Mucosa of stomach (tissue), 1 donor: ENCODE measurements at regions not wholly inside any gene's neighbourhood (a gene's known extent, or its start where the extent isn't known, plus 50 kb on each side); places are given as distances from the start of the nearest gene placed in this dataset.
"Not testable (repeated sequence)": the region's sequence is repeated elsewhere in the genome, so short reads cannot be mapped to it uniquely, and the experiment has no call there.

Experiments used
- H3K27me3 ChIP-seq: one replicate; pipeline ENCODE4 v1.7.0; 2013; ENCODE audit warnings: mild to moderate bottlenecking, low read length; ENCODE audit not compliant: control insufficient read depth, insufficient read depth
- H3K36me3 ChIP-seq: one replicate; pipeline ENCODE4 v1.7.0; 2013; ENCODE audit warnings: low read length; ENCODE audit not compliant: control insufficient read depth, insufficient read depth
- H3K4me1 ChIP-seq: one replicate; pipeline ENCODE4 v1.7.0; 2013; ENCODE audit warnings: mild to moderate bottlenecking, low read length; ENCODE audit not compliant: control insufficient read depth, insufficient read depth
- H3K4me3 ChIP-seq: one replicate; pipeline ENCODE4 v1.7.0; 2013; ENCODE audit warnings: low read length
- H3K9ac ChIP-seq: one replicate; pipeline ENCODE4 v1.7.0; 2013; ENCODE audit warnings: mild to moderate bottlenecking, low read length, moderate library complexity
- H3K9me3 ChIP-seq: one replicate; pipeline ENCODE4 v1.7.0; 2013; ENCODE audit warnings: mild to moderate bottlenecking, low read length, moderate library complexity; ENCODE audit not compliant: control insufficient read depth
- donor health status: Pancreatic carcinoma.

DNA sequence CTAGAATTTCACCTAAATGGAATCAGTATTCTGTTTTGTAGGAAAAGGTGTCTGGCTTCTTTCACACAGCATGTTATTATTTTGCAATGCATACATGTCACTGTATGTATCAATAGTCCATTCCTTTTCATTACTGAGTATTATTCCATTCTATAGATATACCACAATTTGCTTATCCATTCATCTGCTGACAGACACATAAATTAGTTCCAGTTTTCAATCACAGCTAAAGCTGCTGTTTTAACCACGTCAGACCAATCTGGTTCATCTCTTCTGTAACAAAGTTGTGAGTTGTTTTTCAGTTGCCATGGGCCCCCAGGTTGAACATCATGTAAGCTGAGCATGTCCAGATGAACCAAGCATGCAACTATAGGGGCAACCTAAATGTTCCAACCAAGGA lies 282.1 kb upstream of the MKLN1 start:
- Histone ChIP-seq H3K4me1 (no peaks in the 10 kb centered on the region), H3K9ac (no peak overlapping the region)

DNA sequence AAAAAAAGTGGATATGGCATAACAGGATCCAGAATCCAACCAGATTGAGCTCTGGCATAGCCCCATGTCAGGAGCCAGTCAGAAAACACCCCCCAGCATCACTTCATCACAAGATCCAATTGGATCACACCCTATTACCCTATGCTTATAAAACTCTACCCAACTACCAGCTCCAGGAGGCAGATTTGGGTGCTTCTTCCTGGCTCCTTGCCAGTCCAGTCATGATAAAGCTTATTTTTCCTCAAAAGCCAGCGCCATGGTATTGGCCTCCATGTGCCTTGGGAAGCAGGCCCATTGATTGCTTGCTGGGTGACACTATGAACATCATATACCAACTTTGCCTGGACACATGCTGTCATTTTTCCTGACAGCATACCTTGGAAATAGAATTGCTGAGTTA lies 281.4 kb upstream of the MKLN1 start:
- Histone ChIP-seq H3K4me1 (no peaks in the 10 kb centered on the region), H3K27me3 (no peaks in the 10 kb centered on the region), H3K4me3 (no peak overlapping the region), H3K9ac (no peak overlapping the region), H3K36me3 (no peaks in the 10 kb centered on the region), H3K9me3 (no peaks in the 10 kb centered on the region)

More for the DNA sequence above, 282.1 kb upstream of the MKLN1 start:
- no peaks in the 10 kb centered on the region for H3K36me3 ChIP-seq
- no peaks in the 10 kb centered on the region for H3K9me3 ChIP-seq
- no peak overlapping the region for H3K4me3 ChIP-seq
- no peaks in the 10 kb centered on the region for H3K27me3 ChIP-seq

DNA sequence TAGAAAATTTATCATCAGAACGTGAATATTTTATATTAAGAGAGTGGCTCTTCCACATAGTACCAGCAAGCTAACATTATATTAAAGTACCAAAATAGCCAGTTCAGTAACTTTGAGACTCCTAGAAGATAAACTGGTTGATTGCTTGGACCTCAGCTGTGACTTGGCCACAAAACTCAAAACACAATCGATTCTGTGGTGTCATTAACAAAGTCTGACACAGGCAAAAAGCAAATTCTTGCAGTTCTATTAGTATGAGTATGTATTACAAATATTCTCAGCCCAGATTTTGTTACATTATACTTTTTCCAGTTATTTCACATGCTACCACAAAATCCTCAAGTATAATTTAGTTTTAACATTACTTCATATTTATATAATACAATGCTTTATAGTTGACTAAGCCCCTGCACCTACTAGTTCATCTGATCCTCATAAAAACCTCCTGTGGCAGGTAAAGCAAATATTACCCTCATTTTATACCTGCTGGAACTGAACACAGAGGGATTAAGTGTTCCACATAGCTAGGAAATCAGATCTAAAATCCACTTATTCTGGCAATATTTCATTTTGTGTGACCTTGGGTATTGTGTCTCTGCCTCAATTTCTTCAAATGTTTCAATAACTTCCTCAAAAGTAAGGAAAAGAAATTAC lies 279.9 kb upstream of the MKLN1 start:
- Histone ChIP-seq H3K9me3 (no peaks in the 10 kb centered on the region), H3K27me3 (no peaks in the 10 kb centered on the region), H3K36me3 (no peaks in the 10 kb centered on the region), H3K9ac (no peak overlapping the region), H3K4me1 (no peaks in the 10 kb centered on the region), H3K4me3 (no peak overlapping the region)

DNA sequence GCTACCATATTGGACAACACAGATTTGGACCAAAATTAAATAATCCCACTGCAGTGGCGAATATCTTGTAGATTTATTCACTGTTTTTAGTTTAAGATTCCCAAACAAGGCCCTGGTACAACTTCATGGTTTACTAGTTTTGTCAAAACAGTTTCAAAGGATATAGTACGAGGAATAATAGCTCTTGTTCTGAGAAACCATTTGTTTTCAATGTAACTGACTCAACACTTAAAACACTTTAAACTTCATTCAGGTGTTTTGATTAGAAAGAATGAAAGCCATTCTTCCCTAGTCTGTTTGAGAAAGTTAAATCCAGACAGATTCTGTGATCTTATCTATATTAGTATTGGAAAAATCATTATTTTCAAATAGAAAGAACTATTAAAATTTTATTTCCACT lies 276.4 kb upstream of the MKLN1 start:
- Histone ChIP-seq H3K9ac (no peak overlapping the region), H3K4me1 (peaks cover 7% of the 10 kb centered on the region)

DNA sequence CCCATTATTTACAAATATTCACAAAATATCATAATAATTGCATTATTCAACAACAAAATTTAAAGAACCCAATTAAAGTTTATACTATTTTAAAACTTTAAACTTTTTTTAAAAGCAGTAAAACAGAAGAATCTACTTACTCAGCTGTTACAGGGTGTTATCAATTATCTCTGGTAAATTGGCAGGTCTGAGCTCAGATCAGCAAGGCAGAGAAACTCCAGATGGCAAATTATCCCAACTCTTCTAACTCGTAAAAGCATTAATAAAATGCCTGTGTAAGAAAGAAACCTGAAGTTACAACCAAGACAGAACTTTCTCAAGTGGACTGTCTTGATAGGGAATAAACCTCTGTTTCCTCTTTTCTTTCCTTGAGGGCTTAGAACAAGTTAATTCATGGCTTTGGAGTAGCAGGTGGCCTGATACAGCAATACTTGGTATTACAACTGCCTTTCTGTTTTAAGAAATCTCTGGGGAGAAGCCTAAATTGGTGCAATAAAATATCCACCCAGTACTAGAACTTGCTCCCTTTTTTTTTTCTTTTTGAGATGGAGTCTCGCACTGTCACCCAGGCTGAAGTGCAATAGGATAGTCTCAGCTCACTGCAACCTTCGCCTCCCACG lies 275.3 kb upstream of the MKLN1 start:
- H3K9ac ChIP-seq, result no peak overlapping the region
- H3K4me3 ChIP-seq, result no peak overlapping the region
- H3K9me3 ChIP-seq, result no peaks in the 10 kb centered on the region
- H3K27me3 ChIP-seq, result no peaks in the 10 kb centered on the region
- no peaks in the 10 kb centered on the region for H3K36me3 ChIP-seq
- peaks cover 16% of the 10 kb centered on the region for H3K4me1 ChIP-seq

More for the DNA sequence above, 276.4 kb upstream of the MKLN1 start:
- Histone ChIP-seq H3K36me3 (no peaks in the 10 kb centered on the region), H3K4me3 (no peak overlapping the region), H3K9me3 (no peaks in the 10 kb centered on the region), H3K27me3 (no peaks in the 10 kb centered on the region)

DNA sequence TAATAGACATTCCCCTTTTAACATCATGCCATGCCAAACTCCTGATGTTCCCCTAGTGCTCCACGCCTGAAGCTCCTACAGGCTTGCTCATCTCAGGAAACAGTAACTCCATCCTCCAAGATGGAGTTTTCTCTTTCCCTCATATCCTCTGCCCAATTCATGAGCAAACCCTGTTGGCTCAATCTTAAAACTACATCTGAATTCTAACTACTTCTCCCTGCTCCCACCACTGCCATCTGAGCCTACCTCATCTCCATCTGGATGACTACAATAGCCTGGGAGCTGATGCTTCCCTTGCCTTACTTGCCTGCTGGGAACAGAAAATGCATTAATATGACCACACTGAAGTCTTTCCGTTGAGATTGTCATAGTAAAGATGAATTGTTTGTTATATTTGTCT lies 271.7 kb upstream of the MKLN1 start:
- H3K4me3 ChIP-seq, result no peak overlapping the region
- H3K4me1 ChIP-seq, result peaks cover 20% of the 10 kb centered on the region
- H3K9ac ChIP-seq, result peak overlapping the region; percentile 17
- H3K27me3 ChIP-seq, result no peaks in the 10 kb centered on the region
- no peaks in the 10 kb centered on the region for H3K36me3 ChIP-seq
- no peaks in the 10 kb centered on the region for H3K9me3 ChIP-seq

DNA sequence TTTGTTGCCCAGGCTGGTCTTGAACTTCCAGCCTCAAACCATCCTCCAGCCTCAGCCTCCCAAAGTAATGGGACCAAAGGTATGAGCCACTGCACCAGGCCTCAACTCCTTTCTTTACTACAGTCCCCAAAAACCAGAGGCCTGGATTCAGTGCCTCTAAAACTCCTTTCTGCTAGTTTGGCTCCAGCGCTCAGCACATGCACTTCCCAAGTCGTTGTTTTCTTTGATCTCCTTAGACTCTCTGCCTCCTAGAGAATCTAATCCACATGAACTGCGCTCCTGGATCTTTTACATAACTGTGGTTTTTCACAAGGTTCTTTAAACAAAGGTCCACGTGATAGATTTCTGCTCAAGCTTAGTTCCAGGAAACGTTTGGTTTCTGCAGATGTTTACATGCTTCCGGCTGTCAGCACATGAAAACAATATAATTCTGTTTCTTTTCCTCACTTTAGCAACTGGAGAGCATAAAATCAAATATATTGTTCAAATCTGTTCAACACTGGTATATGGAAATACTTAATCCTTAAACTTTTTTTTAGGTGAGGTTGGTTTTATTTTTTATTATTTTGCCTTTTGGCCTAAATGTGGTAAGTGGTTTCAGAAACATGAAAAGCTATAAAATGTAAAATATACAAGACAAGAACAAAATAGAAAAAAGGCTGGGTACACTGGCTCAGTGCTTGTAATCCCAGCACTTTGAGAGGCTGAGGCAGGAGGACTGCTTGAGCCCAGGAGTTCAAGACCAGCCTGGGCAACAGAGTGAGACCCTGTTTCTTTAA lies 270.5 kb upstream of the MKLN1 start:
- peaks cover 28% of the 10 kb centered on the region for H3K4me1 ChIP-seq
- H3K9me3 ChIP-seq, result no peaks in the 10 kb centered on the region
- no peaks in the 10 kb centered on the region for H3K36me3 ChIP-seq
- no peak overlapping the region for H3K4me3 ChIP-seq
- H3K27me3 ChIP-seq, result no peaks in the 10 kb centered on the region
- no peak overlapping the region for H3K9ac ChIP-seq

DNA sequence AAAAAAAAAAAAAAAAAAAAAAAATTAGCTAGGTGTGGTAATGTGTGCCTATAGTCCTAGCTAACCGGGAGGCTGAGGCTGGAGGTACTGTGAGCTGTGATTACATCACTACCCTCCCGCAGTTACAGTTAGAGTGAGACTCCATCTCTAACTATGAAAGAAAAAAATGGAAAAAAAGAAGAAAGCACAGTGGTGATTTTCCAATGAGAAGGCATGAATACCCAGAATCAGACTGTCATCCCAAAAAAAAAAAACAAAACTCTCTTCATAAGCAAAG lies 269.9 kb upstream of the MKLN1 start:
- Histone ChIP-seq H3K36me3 (no peaks in the 10 kb centered on the region), H3K9me3 (no peaks in the 10 kb centered on the region), H3K9ac (no peak overlapping the region), H3K4me3 (no peak overlapping the region), H3K27me3 (no peaks in the 10 kb centered on the region), H3K4me1 (peaks cover 28% of the 10 kb centered on the region)

DNA sequence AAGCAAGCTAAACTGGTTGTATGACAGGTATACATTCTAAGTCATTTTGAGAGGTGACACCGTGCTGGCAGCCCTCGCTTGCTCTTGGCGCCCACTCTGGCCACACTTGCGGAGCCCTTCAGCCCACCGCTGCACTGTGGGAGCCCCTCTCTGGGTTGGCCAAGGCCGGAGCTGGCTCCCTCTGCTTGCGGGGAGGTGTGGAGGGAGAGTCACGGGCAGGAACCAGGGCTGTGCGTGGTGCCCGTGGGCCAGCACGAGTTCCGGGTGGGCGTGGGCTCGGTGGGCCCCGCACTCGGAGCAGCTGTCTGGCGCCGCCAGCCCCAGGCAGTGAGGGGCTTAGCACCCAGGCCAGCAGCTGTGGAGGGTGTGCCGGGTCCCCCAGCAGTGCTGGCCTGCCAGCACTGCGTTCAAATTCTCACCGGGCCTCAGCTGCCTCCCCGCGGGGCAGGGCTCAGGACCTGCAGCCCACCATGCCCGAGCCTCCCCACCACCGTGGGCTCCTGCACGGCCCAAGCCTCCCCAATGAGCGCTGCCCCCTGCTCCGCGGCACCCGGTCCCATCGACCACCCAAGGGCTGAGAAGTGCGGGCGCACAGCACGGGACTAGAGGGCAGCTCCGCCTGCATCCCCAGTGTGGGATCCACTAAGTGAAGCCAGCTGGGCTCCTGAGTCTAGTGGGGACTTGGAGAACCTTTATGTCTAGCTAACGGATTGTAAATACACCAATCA lies 269.0 kb upstream of the MKLN1 start:
- H3K4me3 ChIP-seq, H3K9me3 ChIP-seq, H3K36me3 ChIP-seq, H3K9ac ChIP-seq, H3K27me3 ChIP-seq: not testable (repeated sequence)
- peaks cover 28% of the 10 kb centered on the region for H3K4me1 ChIP-seq

DNA sequence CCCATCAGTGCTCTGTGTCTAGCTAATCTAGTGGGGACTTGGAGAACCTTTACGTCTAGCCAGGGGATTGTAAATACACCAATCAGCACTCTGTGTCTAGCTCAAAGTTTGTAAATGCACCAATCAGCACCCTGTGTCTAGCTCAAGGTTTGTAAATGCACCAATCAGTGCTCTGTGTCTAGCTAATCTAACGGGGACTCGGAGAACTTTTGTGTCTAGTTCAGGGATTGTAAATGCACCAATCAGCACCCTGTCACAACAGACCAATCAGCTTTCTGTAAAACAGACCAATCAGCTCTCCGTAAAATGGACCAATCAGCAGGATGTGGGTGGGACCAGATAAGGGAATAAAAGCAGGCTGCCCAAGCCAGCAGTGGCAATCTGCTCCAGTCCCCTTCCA lies 268.3 kb upstream of the MKLN1 start:
- not testable (repeated sequence) for H3K9ac ChIP-seq, H3K27me3 ChIP-seq, H3K4me3 ChIP-seq, H3K36me3 ChIP-seq, H3K9me3 ChIP-seq
- peaks cover 28% of the 10 kb centered on the region for H3K4me1 ChIP-seq

DNA sequence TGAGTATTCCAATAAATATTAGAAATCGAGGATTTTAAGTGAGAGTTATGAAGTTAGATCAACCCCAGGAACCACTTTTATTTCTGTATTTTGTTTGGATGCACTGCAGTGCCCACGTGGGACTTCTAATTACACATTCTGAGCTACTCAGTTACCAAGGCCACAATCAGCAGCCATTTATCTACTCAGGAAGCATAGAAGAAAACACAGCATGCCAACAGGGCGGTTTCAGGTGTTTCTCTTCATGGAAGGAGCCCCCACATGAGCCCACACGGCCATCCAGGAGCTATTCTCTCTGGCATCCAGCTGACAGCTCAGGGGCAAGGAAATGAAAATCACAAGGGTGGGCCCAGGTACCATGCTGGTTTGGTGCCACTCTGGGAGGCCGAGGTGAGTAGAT lies 266.5 kb upstream of the MKLN1 start:
- H3K9ac ChIP-seq, result no peak overlapping the region
- no peaks in the 10 kb centered on the region for H3K36me3 ChIP-seq
- no peaks in the 10 kb centered on the region for H3K9me3 ChIP-seq
- H3K4me3 ChIP-seq, result no peak overlapping the region
- peaks cover 22% of the 10 kb centered on the region for H3K4me1 ChIP-seq
- no peaks in the 10 kb centered on the region for H3K27me3 ChIP-seq

DNA sequence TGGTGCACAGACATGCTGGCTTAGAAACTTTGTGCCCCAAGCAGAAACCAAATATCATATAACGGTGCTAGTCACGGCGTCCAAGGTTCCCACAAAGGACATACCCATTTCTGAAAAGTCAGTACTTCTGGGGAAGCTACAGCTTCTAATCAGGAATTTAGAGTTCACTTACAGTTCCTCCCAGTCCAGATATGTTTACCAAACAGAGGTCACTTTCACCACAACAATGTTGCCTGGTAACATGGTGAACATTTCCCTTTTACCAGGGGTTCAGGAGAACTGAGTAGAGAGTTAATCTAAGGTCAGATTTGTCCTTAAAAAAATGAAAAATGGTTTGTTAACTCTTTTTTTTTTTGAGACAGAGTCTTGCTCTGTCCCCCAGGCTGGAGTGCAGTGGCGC lies 265.9 kb upstream of the MKLN1 start:
- no peaks in the 10 kb centered on the region for H3K27me3 ChIP-seq
- H3K36me3 ChIP-seq, result no peaks in the 10 kb centered on the region
- H3K9ac ChIP-seq, result no peak overlapping the region
- peaks cover 16% of the 10 kb centered on the region for H3K4me1 ChIP-seq
- no peak overlapping the region for H3K4me3 ChIP-seq
- no peaks in the 10 kb centered on the region for H3K9me3 ChIP-seq
